Choroid plexus epithelial cell (primary cell): ENCODE measurements at regions not wholly inside any gene's neighbourhood (a gene's known extent, or its start where the extent isn't known, plus 50 kb on each side); places are given as distances from the start of the nearest gene placed in this dataset.
"Not testable (repeated sequence)": the region's sequence is repeated elsewhere in the genome, so short reads cannot be mapped to it uniquely, and the experiment has no call there.

ENCODE experiments used
- DNase-seq: peaks from one replicate; pipeline ENCODE4 v3.0.0-alpha.2; 2010; ENCODE audit warnings: low read depth
- H3K4me3 ChIP-seq: 2 replicates; pipeline ENCODE4 v1.5.1; 2011; ENCODE audit warnings: low read depth, mild to moderate bottlenecking, control low read depth, low read length, moderate library complexity
- CTCF ChIP-seq: conservative IDR thresholded peaks from 2 replicates; pipeline ENCODE4 v1.5.1; 2011; ENCODE audit warnings: low read depth, mild to moderate bottlenecking, control low read depth, inconsistent platforms, low read length, moderate library complexity

- no peak overlapping the region for H3K4me3 ChIP-seq
- no peak for TF ChIP-seq CTCF
- no peak for DNase-seq
These were observed 51.1 kb upstream of the MIER3 start for GRCh38 chr5:57002959-57003485.

GRCh38 chr5:57003566-57003965 is 51.6 kb upstream of the MIER3 start:
- not testable (repeated sequence) for H3K4me3 ChIP-seq, DNase-seq

GRCh38 chr5:57004800-57005199 is 52.9 kb upstream of the MIER3 start:
- no peak overlapping the region for H3K4me3 ChIP-seq
- no peak for TF ChIP-seq CTCF
- DNase-seq = no peak

GRCh38 chr5:57007344-57007743 is 55.4 kb upstream of the MIER3 start:
- DNase-seq = no peak
- no peak for TF ChIP-seq CTCF
- no peak overlapping the region for H3K4me3 ChIP-seq

- no peak for TF ChIP-seq CTCF
- H3K4me3 ChIP-seq = no peak overlapping the region
- DNase-seq = peak; percentile 9
These were observed 57.9 kb upstream of the MIER3 start for GRCh38 chr5:57009811-57010210.

GRCh38 chr5:57010786-57011185 is 58.9 kb upstream of the MIER3 start:
- no peak for DNase-seq
- no peak for TF ChIP-seq CTCF
- no peak overlapping the region for H3K4me3 ChIP-seq

- no peak for TF ChIP-seq CTCF
- no peak for DNase-seq
- no peak overlapping the region for H3K4me3 ChIP-seq
These were observed 60.6 kb upstream of the MIER3 start for GRCh38 chr5:57012511-57012910.

- H3K4me3 ChIP-seq = no peak overlapping the region
- TF ChIP-seq CTCF = no peak
- no peak for DNase-seq
These were observed 74.0 kb upstream of the MIER3 start for GRCh38 chr5:57025961-57026360.
